HG02884 (cell line): ENCODE measurements at regions not wholly inside any gene's neighbourhood (a gene's known extent, or its start where the extent isn't known, plus 50 kb on each side); places are given as distances from the start of the nearest gene placed in this dataset.
"Not testable (repeated sequence)": the region's sequence is repeated elsewhere in the genome, so short reads cannot be mapped to it uniquely, and the experiment has no call there.

Experiments used
- ATAC-seq: cut with Tn5 transposase; IDR thresholded peaks from one replicate; pipeline ENCODE4 v1.9.1; 2021; ENCODE audit warnings: mild to moderate bottlenecking, moderate library complexity; ENCODE audit not compliant: unreplicated experiment

GRCh38 chr2:225254363-225254762 lies 145.1 kb upstream of the NYAP2 start:
- no peak for ATAC-seq

GRCh38 chr2:225244933-225245332 lies 154.6 kb upstream of the NYAP2 start:
- no peak for ATAC-seq

- ATAC-seq, result no peak
Observed at GRCh38 chr2:225236769-225237323, 162.7 kb upstream of the NYAP2 start.

- no peak for ATAC-seq
Observed at GRCh38 chr2:225233234-225233633, 166.3 kb upstream of the NYAP2 start.

- no peak for ATAC-seq
Observed at GRCh38 chr2:225231900-225232299, 167.6 kb upstream of the NYAP2 start.

GRCh38 chr2:225229346-225229745 lies 170.2 kb upstream of the NYAP2 start:
- not testable (repeated sequence) for ATAC-seq

- no peak for ATAC-seq
Observed at GRCh38 chr2:225226441-225226840, 173.1 kb upstream of the NYAP2 start.

- ATAC-seq, result no peak
Observed at GRCh38 chr2:225223301-225223700, 176.2 kb upstream of the NYAP2 start.

- ATAC-seq, result no peak
Observed at GRCh38 chr2:225207471-225207870, 165.2 kb upstream of the DOCK10 start.

- ATAC-seq, result no peak
Observed at GRCh38 chr2:225207043-225207442, 164.8 kb upstream of the DOCK10 start.

GRCh38 chr2:225196579-225196978 lies 154.3 kb upstream of the DOCK10 start:
- ATAC-seq, result no peak

GRCh38 chr2:225192869-225193268 lies 150.6 kb upstream of the DOCK10 start:
- no peak for ATAC-seq

GRCh38 chr2:225190987-225191386 lies 148.7 kb upstream of the DOCK10 start:
- ATAC-seq, result no peak

- no peak for ATAC-seq
Observed at GRCh38 chr2:225184948-225185347, 142.7 kb upstream of the DOCK10 start.

- ATAC-seq, result no peak
Observed at GRCh38 chr2:225182126-225182525, 139.9 kb upstream of the DOCK10 start.

GRCh38 chr2:225177098-225177497 lies 134.8 kb upstream of the DOCK10 start:
- no peak for ATAC-seq

- ATAC-seq, result no peak
Observed at GRCh38 chr2:225173909-225174308, 131.6 kb upstream of the DOCK10 start.

- no peak for ATAC-seq
Observed at GRCh38 chr2:225171350-225171749, 129.1 kb upstream of the DOCK10 start.

GRCh38 chr2:225170162-225170561 lies 127.9 kb upstream of the DOCK10 start:
- no peak for ATAC-seq

GRCh38 chr2:225169396-225169795 lies 127.1 kb upstream of the DOCK10 start:
- ATAC-seq, result no peak

GRCh38 chr2:225165052-225165451 lies 122.8 kb upstream of the DOCK10 start:
- no peak for ATAC-seq

GRCh38 chr2:225164401-225165050 lies 122.3 kb upstream of the DOCK10 start:
- no peak for ATAC-seq

- no peak for ATAC-seq
Observed at GRCh38 chr2:225158360-225158759, 116.1 kb upstream of the DOCK10 start.
